GM23338 (cell line): ENCODE measurements at regions not wholly inside any gene's neighbourhood (a gene's known extent, or its start where the extent isn't known, plus 50 kb on each side); places are given as distances from the start of the nearest gene placed in this dataset.

Experiments used
- ATAC-seq: fragments of 200-7000 bp; cut with Tn5 transposase; 3 replicates; pipeline ENCODE4 v1.9.1; 2020
- DNase-seq: peaks from one replicate; pipeline ENCODE4 v3.0.0-alpha.2; 2015; ENCODE audit warnings: low spot score
- H2AFZ ChIP-seq: fragments of 200-600 bp; sonication (generic); 2 replicates; pipeline ENCODE4 v1.8.0; 2016; ENCODE audit warnings: antibody characterized with exemption, mild to moderate bottlenecking, moderate library complexity
- H3F3A ChIP-seq: fragments of 200-600 bp; sonication (generic); replicated peaks from 2 replicates; pipeline ENCODE4 v1.8.0; 2017; ENCODE audit warnings: antibody characterized with exemption, mixed run types, low read depth
- H3K27ac ChIP-seq: fragments of 200-600 bp; sonication (generic); 2 replicates; pipeline ENCODE4 v1.6.1; 2016; ENCODE audit warnings: low read depth
- H3K27me3 ChIP-seq: fragments of 200-600 bp; sonication (generic); 2 replicates; pipeline ENCODE4 v1.8.0; 2016; ENCODE audit warnings: mild to moderate bottlenecking, mixed run types, moderate library complexity; ENCODE audit not compliant: insufficient read depth
- H3K36me3 ChIP-seq: fragments of 200-600 bp; sonication (generic); 2 replicates; pipeline ENCODE4 v1.8.0; 2016; ENCODE audit warnings: mild to moderate bottlenecking; ENCODE audit not compliant: insufficient read depth
- H3K4me1 ChIP-seq: fragments of 200-600 bp; sonication (generic); 2 replicates; pipeline ENCODE4 v1.8.0; 2016; ENCODE audit warnings: mild to moderate bottlenecking, moderate library complexity; ENCODE audit not compliant: insufficient read depth
- H3K4me2 ChIP-seq: fragments of 200-600 bp; sonication (generic); 2 replicates; pipeline ENCODE4 v1.7.1; 2017; ENCODE audit warnings: mixed run types
- H3K4me3 ChIP-seq: fragments of 200-600 bp; sonication (generic); 2 replicates; pipeline ENCODE4 v1.6.1; 2016; ENCODE audit warnings: mixed run types
- H3K79me2 ChIP-seq: fragments of 200-600 bp; sonication (generic); replicated peaks from 2 replicates; pipeline ENCODE4 v1.8.0; 2017; ENCODE audit warnings: mild to moderate bottlenecking; ENCODE audit not compliant: insufficient read depth
- H3K9me2 ChIP-seq: fragments of 200-600 bp; sonication (generic); 2 replicates; pipeline ENCODE4 v1.8.0; 2017; ENCODE audit not compliant: insufficient read depth
- H4K20me1 ChIP-seq: fragments of 200-600 bp; sonication (generic); replicated peaks from 2 replicates; pipeline ENCODE4 v1.8.0; 2017; ENCODE audit warnings: mild to moderate bottlenecking; ENCODE audit not compliant: insufficient read depth
- H3K27ac Mint-ChIP-seq: 2 replicates; pipeline ENCODE4 v1.8.0; 2020; ENCODE audit warnings: inconsistent platforms, mild to moderate bottlenecking, moderate library complexity, mixed read lengths
- H3K27me3 Mint-ChIP-seq: 3 replicates; pipeline ENCODE4 v1.8.0; 2022; ENCODE audit warnings: low read depth, mild to moderate bottlenecking, moderate library complexity, mixed read lengths, inconsistent platforms; ENCODE audit not compliant: insufficient read depth, poor library complexity
- H3K36me3 Mint-ChIP-seq: 3 replicates; pipeline ENCODE4 v1.8.0; 2021; ENCODE audit warnings: low read depth, mild to moderate bottlenecking, inconsistent platforms, moderate library complexity, mixed read lengths
- H3K4me1 Mint-ChIP-seq: 3 replicates; pipeline ENCODE4 v1.8.0; 2020; ENCODE audit warnings: mild to moderate bottlenecking, inconsistent platforms, mixed read lengths
- H3K4me3 Mint-ChIP-seq: 3 replicates; pipeline ENCODE4 v1.8.0; 2021; ENCODE audit warnings: moderate library complexity, mild to moderate bottlenecking, inconsistent platforms, mixed read lengths
- H3K9me3 Mint-ChIP-seq: 3 replicates; pipeline ENCODE4 v1.8.0; 2020; ENCODE audit warnings: moderate library complexity, mild to moderate bottlenecking, inconsistent platforms, mixed read lengths
- CREB1 ChIP-seq: fragments of 250-450 bp; sonication (Bioruptor Pico); IDR thresholded peaks from 2 replicates; pipeline ENCODE4 v1.5.0; 2020; ENCODE audit warnings: low read depth, mild to moderate bottlenecking, moderate library complexity
- ETS1 ChIP-seq: IDR thresholded peaks from 2 replicates; pipeline ENCODE4 v1.6.1; 2016; ENCODE audit warnings: antibody characterized with exemption
- EZH2phosphoT487 ChIP-seq: fragments of 200-600 bp; sonication (generic); IDR thresholded peaks from one replicate; pipeline ENCODE4 v1.8.1; 2018; ENCODE audit warnings: antibody characterized with exemption; ENCODE audit not compliant: unreplicated experiment
- JUNB ChIP-seq: IDR thresholded peaks from one replicate; pipeline ENCODE4 v1.6.1; 2016; ENCODE audit warnings: antibody characterized with exemption; ENCODE audit not compliant: unreplicated experiment
- NANOG ChIP-seq: IDR thresholded peaks from 2 replicates; pipeline ENCODE4 v1.6.1; 2016; ENCODE audit warnings: antibody characterized with exemption, borderline replicate concordance
- POLR2AphosphoS5 ChIP-seq: IDR thresholded peaks from 2 replicates; pipeline ENCODE4 v1.6.1; 2016; ENCODE audit warnings: antibody characterized with exemption, low read depth
- STAT1 ChIP-seq: IDR thresholded peaks from one replicate; pipeline ENCODE4 v1.6.1; 2016; ENCODE audit warnings: antibody characterized with exemption; ENCODE audit not compliant: unreplicated experiment
- ZNF114 ChIP-seq: fragments of 250-450 bp; sonication (Bioruptor Pico); IDR thresholded peaks from 2 replicates; pipeline ENCODE4 v1.5.0; 2020; ENCODE audit warnings: mild to moderate bottlenecking, moderate library complexity
- ZNF331 ChIP-seq: fragments of 250-450 bp; sonication (Bioruptor Pico); IDR thresholded peaks from 2 replicates; pipeline ENCODE4 v1.5.0; 2020; ENCODE audit warnings: low read depth, mild to moderate bottlenecking, moderate library complexity
- TF ChIP-seq, protein P1 (sequence below): fragments of 250-450 bp; sonication (Bioruptor Pico); IDR thresholded peaks from 2 replicates; pipeline ENCODE4 v1.5.0; 2020; ENCODE audit warnings: mild to moderate bottlenecking, moderate library complexity

DNA sequence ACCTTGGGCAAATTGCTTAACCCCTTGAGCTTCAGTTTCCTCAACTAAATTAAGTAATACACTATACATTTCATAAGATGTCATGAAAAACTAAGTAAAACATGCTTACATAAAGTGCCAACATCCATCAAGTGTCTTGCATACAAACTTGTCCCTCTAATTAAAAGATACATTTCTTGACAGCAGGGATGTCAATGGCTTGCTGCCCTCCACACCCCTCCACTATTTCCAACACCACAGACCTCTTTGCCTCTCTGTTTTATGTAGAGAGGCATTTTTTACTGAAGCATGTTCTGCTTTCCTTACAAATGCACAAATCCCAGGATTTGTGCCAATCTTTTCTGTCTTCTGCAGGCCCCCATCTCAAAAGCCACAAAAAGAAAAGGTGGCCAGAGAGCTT, 89.0 kb upstream of the HOXC13 start (continued):
- TF ChIP-seq, protein P1, sequence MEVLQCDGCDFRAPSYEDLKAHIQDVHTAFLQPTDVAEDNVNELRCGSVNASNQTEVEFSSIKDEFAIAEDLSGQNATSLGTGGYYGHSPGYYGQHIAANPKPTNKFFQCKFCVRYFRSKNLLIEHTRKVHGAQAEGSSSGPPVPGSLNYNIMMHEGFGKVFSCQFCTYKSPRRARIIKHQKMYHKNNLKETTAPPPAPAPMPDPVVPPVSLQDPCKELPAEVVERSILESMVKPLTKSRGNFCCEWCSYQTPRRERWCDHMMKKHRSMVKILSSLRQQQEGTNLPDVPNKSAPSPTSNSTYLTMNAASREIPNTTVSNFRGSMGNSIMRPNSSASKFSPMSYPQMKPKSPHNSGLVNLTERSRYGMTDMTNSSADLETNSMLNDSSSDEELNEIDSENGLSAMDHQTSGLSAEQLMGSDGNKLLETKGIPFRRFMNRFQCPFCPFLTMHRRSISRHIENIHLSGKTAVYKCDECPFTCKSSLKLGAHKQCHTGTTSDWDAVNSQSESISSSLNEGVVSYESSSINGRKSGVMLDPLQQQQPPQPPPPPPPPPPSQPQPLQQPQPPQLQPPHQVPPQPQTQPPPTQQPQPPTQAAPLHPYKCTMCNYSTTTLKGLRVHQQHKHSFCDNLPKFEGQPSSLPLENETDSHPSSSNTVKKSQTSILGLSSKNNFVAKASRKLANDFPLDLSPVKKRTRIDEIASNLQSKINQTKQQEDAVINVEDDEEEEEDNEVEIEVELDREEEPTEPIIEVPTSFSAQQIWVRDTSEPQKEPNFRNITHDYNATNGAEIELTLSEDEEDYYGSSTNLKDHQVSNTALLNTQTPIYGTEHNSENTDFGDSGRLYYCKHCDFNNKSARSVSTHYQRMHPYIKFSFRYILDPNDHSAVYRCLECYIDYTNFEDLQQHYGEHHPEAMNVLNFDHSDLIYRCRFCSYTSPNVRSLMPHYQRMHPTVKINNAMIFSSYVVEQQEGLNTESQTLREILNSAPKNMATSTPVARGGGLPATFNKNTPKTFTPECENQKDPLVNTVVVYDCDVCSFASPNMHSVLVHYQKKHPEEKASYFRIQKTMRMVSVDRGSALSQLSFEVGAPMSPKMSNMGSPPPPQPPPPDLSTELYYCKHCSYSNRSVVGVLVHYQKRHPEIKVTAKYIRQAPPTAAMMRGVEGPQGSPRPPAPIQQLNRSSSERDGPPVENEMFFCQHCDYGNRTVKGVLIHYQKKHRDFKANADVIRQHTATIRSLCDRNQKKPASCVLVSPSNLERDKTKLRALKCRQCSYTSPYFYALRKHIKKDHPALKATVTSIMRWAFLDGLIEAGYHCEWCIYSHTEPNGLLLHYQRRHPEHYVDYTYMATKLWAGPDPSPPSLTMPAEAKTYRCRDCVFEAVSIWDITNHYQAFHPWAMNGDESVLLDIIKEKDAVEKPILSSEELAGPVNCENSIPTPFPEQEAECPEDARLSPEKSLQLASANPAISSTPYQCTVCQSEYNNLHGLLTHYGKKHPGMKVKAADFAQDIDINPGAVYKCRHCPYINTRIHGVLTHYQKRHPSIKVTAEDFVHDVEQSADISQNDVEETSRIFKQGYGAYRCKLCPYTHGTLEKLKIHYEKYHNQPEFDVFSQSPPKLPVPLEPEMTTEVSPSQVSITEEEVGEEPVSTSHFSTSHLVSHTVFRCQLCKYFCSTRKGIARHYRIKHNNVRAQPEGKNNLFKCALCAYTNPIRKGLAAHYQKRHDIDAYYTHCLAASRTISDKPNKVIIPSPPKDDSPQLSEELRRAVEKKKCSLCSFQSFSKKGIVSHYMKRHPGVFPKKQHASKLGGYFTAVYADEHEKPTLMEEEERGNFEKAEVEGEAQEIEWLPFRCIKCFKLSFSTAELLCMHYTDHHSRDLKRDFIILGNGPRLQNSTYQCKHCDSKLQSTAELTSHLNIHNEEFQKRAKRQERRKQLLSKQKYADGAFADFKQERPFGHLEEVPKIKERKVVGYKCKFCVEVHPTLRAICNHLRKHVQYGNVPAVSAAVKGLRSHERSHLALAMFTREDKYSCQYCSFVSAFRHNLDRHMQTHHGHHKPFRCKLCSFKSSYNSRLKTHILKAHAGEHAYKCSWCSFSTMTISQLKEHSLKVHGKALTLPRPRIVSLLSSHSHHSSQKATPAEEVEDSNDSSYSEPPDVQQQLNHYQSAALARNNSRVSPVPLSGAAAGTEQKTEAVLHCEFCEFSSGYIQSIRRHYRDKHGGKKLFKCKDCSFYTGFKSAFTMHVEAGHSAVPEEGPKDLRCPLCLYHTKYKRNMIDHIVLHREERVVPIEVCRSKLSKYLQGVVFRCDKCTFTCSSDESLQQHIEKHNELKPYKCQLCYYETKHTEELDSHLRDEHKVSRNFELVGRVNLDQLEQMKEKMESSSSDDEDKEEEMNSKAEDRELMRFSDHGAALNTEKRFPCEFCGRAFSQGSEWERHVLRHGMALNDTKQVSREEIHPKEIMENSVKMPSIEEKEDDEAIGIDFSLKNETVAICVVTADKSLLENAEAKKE (CRISPR knock-in tag) = no peak
- TF ChIP-seq STAT1 (no peak), NANOG (no peak), EZH2phosphoT487 (no peak)

DNA sequence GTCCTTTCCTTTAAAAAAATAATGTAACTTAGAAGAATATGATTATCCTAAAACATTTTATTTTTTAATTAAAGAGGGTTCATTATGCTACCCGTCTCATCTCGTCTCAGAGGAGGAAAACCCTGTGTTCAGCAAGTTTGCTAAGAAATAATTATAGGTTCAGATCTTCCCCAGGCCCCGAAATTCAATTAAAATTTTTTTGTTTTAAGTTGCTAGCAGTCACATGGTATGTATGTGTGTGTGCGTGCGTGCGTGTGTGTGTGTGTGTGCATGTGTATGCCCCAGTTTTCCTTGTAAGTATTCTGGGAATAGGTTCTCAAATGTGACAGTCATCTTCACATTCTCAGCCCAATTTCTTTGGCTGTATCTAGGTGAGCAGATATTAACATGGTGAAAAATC, 86.6 kb upstream of the HOXC13 start:
- H3K27ac Mint-ChIP-seq = no peak overlapping the region
- no peak overlapping the region for H3K4me2 ChIP-seq
- H3K4me1 ChIP-seq = no peaks in the 10 kb centered on the region
- DNase-seq (no peak), ATAC-seq (no peak)
- no peak overlapping the region for H3K4me3 ChIP-seq
- H3K79me2 ChIP-seq = no peaks in the 10 kb centered on the region
- 0 out of 2 replicates have a peak, but pooled peaks cover 2% of the 10 kb centered on the region for H3K9me2 ChIP-seq
- no peaks in the 10 kb centered on the region for H3F3A ChIP-seq
- no peak overlapping the region for H3K27ac ChIP-seq
- H3K27me3 Mint-ChIP-seq = peaks cover 1% of the 10 kb centered on the region
- no peaks in the 10 kb centered on the region for H3K9me3 Mint-ChIP-seq
- H3K27me3 ChIP-seq = no peaks in the 10 kb centered on the region
- H2AFZ ChIP-seq = no peak overlapping the region
- H3K36me3 ChIP-seq = no peaks in the 10 kb centered on the region
- H3K4me3 Mint-ChIP-seq = no peak overlapping the region
- H3K4me1 Mint-ChIP-seq = no peaks in the 10 kb centered on the region
- H3K36me3 Mint-ChIP-seq = no peaks in the 10 kb centered on the region
- no peaks in the 10 kb centered on the region for H4K20me1 ChIP-seq
- no peak for TF ChIP-seq CREB1 (CRISPR knock-in tag)
- TF ChIP-seq STAT1 = no peak
- TF ChIP-seq, protein P1 (CRISPR knock-in tag) = no peak
- no peak for TF ChIP-seq JUNB
- no peak for TF ChIP-seq ETS1
- no peak for TF ChIP-seq ZNF331 (CRISPR knock-in tag)
- TF ChIP-seq ZNF114 = no peak
- no peak for TF ChIP-seq POLR2AphosphoS5
